Mucosa of rectum (tissue), 2 donors: ENCODE measurements at regions not wholly inside any gene's neighbourhood (a gene's known extent, or its start where the extent isn't known, plus 50 kb on each side); places are given as distances from the start of the nearest gene placed in this dataset.

Experiments used
- H3K27ac ChIP-seq, 2 donors: one replicate each; pipeline ENCODE4 v1.7.0; 2013; ENCODE audit warnings: inconsistent platforms in 2 of 2, low read depth in 2 of 2, low read length in 2 of 2
- H3K27me3 ChIP-seq, 2 donors: one replicate each; pipeline ENCODE4 v1.7.0; 2013; ENCODE audit warnings: low read length in 2 of 2; ENCODE audit not compliant: control insufficient read depth in 2 of 2, insufficient read depth in 2 of 2
- H3K36me3 ChIP-seq, 2 donors: one replicate each; pipeline ENCODE4 v1.7.0; 2013; ENCODE audit warnings: low read length in 2 of 2; ENCODE audit not compliant: control insufficient read depth in 2 of 2, insufficient read depth in 2 of 2
- H3K4me1 ChIP-seq, 2 donors: one replicate each; pipeline ENCODE4 v1.7.0; 2013; ENCODE audit warnings: low read length in 2 of 2, mild to moderate bottlenecking in 1 of 2; ENCODE audit not compliant: control insufficient read depth in 2 of 2, insufficient read depth in 2 of 2
- H3K4me3 ChIP-seq, 2 donors: one replicate each; pipeline ENCODE4 v1.7.0; 2013; ENCODE audit warnings: low read length in 2 of 2
- H3K9ac ChIP-seq, 2 donors: one replicate each; pipeline ENCODE4 v1.7.0; 2013; ENCODE audit warnings: low read length in 2 of 2, low read depth in 1 of 2, mild to moderate bottlenecking in 1 of 2
- H3K9me3 ChIP-seq, 2 donors: one replicate each; pipeline ENCODE4 v1.7.0; 2013; ENCODE audit warnings: low read length in 2 of 2; ENCODE audit not compliant: control insufficient read depth in 2 of 2
- donor health status: healthy.
- donor health status: Normal muscosa, but diverticular disease.

DNA sequence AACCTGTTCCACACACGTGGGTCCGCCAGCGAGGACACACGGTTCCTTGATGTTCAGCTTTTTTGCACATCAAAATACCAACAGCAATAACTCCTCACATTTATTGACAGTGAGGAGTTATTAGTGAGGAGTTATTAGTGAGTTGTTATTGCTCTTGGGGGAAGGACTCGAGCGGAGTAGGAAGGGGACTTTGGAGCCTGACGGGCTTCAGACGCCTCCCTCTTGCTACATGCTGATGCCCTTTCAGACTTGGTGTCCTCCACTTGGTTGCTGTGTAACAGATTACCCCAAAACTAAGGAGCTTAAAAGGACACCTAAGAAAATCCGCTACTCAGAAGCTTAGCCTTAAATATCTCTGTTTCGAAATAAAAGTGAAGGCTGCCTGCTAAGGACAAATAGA, 181.9 kb upstream of the MSX2 start:
- Histone ChIP-seq H3K27me3 (no peaks in the 10 kb centered on the region), H3K4me3 (no peak overlapping the region), H3K9ac (no peak overlapping the region), H3K36me3 (no peaks in the 10 kb centered on the region), H3K9me3 (no peaks in the 10 kb centered on the region), H3K4me1 (no peaks in the 10 kb centered on the region), H3K27ac (no peak overlapping the region)

DNA sequence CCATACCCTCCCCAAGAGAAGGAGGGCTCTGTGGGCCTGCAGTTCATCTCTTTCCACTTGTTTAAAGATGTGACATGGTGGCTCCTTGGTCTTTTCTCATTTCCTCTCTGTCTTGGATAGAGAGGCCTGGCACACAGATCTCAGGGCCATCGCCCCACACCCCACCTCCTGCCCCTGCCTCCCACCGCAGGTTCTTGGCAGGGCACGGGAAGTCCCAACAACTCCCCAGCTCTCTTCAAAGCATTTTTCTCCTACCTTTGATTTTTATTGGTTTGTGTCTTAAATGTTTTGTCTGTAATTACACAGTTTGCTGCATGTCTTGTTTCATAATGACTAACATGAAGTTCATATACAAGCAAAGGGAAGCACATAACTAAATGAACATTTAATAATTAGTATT, 178.5 kb upstream of the MSX2 start:
- H3K4me1 ChIP-seq = no peaks in the 10 kb centered on the region
- no peaks in the 10 kb centered on the region for H3K36me3 ChIP-seq
- no peak overlapping the region for H3K9ac ChIP-seq
- no peak overlapping the region for H3K4me3 ChIP-seq
- H3K27ac ChIP-seq = no peak overlapping the region
- no peaks in the 10 kb centered on the region for H3K27me3 ChIP-seq
- no peaks in the 10 kb centered on the region for H3K9me3 ChIP-seq

DNA sequence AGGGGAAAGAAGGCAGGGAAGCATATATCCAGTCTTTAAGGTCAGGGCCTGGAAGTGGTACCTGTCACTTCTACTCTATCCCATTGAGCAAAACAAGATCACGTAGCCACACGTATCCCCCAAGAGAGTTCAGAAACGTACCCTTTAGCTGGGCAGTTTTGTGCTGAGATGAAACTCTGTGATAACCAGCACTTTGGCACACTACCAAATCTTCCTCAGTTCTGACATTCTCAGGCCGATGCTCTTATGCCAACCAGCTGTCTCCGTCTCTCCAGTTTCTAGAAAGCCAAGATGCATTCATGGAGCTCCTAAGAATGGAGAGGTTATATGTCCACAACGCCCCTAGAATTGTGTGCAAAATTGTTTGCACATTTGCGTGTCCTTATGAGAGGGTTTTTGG, 176.6 kb upstream of the MSX2 start:
- Histone ChIP-seq H3K27ac (no peak overlapping the region), H3K4me3 (no peak overlapping the region), H3K9ac (no peak overlapping the region), H3K4me1 (no peaks in the 10 kb centered on the region), H3K36me3 (no peaks in the 10 kb centered on the region), H3K9me3 (no peaks in the 10 kb centered on the region), H3K27me3 (no peaks in the 10 kb centered on the region)

DNA sequence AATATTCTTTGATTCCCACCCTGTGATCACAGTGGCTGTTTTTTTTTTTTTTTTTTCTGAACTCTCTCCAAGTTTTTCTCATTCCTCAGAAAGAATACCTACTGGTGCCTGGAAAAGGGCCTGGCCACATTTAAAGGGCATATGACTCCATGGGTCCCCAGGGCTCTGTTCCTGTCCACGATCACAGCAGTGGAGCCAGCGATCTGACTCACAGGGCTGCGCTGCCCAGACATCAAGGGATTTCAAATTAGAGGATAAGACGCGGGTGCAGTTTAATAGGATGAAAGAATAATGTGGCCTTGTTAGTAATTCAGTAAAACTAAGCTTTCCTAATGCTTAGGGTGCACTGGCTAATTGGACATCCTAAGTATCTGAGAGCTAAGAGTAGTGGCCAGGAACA, 175.1 kb upstream of the MSX2 start:
- Histone ChIP-seq H3K4me3 (no peak overlapping the region), H3K27me3 (no peaks in the 10 kb centered on the region), H3K27ac (no peak overlapping the region), H3K4me1 (no peaks in the 10 kb centered on the region), H3K9me3 (no peaks in the 10 kb centered on the region), H3K36me3 (no peaks in the 10 kb centered on the region), H3K9ac (no peak overlapping the region)

DNA sequence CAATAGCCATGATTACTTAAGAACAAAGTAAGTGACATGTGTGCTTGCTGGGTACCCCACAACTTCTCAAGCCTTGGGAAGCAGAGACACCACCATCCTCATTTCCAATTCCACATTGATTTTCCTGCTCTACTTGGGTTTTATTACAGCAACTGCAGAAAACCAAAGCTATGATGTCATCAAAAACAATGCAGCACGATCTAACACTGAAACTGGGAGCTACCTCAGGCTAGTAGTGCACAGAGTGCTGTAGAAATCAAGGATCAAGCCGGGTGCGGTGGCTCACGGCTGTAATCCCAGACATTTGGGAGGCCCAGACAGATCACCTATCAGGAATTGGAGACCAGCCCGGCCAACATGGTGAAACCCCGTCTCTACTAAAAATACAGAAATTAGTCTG, 174.4 kb upstream of the MSX2 start:
- no peaks in the 10 kb centered on the region for H3K4me1 ChIP-seq
- no peaks in the 10 kb centered on the region for H3K36me3 ChIP-seq
- H3K9ac ChIP-seq = no peak overlapping the region
- H3K27ac ChIP-seq = no peak overlapping the region
- no peaks in the 10 kb centered on the region for H3K27me3 ChIP-seq
- H3K4me3 ChIP-seq = no peak overlapping the region
- no peaks in the 10 kb centered on the region for H3K9me3 ChIP-seq

DNA sequence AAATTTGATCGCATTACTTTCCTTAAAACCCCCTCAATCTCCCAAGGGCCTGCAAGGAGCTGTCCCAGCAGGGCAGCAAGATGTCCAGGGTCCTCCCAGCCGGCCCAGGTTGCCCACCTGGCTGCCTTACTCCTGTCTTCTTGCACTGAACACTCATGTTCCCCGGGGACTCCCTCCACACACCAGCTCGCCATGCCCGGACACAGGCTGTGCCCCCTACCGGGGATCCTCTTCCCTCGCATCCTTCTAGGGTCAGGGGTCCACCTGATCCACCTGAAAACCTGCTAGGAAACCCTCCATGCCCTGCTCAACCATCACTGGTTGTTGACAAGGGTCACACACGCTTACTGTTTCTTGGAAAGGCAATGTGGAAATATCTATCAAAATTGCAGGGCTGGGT, 172.0 kb upstream of the MSX2 start:
- H3K9ac ChIP-seq = no peak overlapping the region
- no peak overlapping the region for H3K4me3 ChIP-seq
- no peaks in the 10 kb centered on the region for H3K9me3 ChIP-seq
- H3K27ac ChIP-seq = no peak overlapping the region
- H3K4me1 ChIP-seq = no peaks in the 10 kb centered on the region
- H3K27me3 ChIP-seq = no peaks in the 10 kb centered on the region
- no peaks in the 10 kb centered on the region for H3K36me3 ChIP-seq

DNA sequence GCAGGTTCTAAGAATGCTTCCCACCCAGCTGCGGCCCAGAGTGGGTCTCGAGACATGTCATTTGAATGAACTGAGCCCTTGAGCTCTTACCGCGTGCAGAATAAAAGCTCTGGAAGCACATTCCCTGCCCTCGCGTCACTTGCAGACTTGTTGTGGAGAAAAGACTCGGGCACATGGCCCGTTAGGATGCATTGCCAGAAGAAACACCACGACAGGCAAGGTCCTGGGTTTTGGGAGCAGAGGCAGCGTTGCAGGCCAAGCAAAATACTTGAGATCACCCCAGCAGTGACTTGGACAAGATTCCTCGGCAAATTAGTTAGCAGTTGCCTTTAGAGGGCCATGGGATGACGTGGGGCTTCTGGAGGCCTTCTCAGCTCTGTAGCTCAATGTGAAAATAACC, 170.8 kb upstream of the MSX2 start:
- Histone ChIP-seq H3K27ac (no peak overlapping the region), H3K36me3 (no peaks in the 10 kb centered on the region), H3K4me3 (no peak overlapping the region), H3K4me1 (no peaks in the 10 kb centered on the region), H3K9me3 (no peaks in the 10 kb centered on the region), H3K9ac (no peak overlapping the region), H3K27me3 (no peaks in the 10 kb centered on the region)

DNA sequence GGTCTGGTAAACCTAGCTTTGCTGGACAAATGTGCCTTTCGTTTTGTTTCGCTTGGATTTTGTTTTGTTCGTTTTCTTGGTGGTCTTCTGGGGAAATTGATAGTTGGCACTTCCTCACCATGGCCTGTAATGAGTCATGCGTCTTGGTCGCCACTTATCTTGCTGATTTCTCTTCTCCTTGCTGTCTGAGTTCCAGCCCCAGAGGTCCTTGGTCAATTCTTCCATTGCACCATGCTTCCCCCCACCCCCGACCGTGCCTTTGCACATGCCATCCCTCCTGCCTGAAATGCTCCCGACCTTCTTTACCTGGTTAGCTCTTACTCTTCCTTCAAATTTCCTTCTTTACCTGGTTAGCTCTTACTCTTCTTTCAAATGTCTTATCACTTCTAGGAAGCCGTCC, 168.7 kb upstream of the MSX2 start:
- Histone ChIP-seq H3K4me3 (no peak overlapping the region), H3K27me3 (no peaks in the 10 kb centered on the region), H3K4me1 (no peaks in the 10 kb centered on the region), H3K9ac (no peak overlapping the region), H3K27ac (no peak overlapping the region), H3K9me3 (no peaks in the 10 kb centered on the region), H3K36me3 (no peaks in the 10 kb centered on the region)

DNA sequence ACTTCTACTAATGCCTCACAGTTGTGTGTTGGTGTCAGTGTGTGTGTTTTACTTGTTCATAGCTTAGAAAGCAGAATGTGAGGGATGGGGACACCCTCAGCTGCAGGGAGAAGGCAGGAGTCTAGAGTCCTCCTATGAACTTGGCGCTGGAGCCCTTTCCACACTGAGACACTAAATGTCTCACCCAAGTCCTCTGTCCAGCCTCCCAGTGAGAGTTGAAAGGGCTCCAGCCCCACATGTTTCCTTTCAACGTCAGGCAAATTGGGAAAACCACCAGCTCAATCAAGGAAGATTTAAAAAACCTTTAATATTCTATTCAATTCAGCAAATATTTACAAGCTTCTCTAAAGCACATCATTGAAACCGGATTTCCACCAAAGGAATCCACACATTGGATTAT, 167.6 kb upstream of the MSX2 start:
- Histone ChIP-seq H3K27ac (no peak overlapping the region), H3K27me3 (no peaks in the 10 kb centered on the region), H3K9me3 (no peaks in the 10 kb centered on the region), H3K36me3 (no peaks in the 10 kb centered on the region), H3K4me3 (no peak overlapping the region), H3K9ac (no peak overlapping the region), H3K4me1 (no peaks in the 10 kb centered on the region)

DNA sequence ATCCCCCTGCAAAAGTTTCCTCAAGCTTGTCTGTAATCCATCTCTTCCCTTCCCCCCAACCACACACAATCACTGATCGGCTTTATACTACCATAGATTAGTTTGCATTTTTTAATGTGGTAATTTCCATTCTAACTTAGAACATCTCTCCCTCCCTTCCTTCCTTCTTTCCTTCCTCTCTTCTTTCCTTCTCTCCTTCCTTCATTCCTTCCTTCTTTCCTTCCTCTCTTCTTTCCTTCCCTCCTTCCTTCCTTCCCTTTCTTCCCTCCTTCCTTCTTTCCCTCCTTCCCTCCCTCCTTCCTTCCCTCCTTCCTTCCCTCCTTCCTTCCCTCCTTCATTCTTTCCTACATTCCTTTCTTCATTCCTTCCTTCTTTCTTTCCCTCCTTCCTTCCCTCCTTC, 166.2 kb upstream of the MSX2 start:
- no peak overlapping the region for H3K9ac ChIP-seq
- no peaks in the 10 kb centered on the region for H3K4me1 ChIP-seq
- no peak overlapping the region for H3K4me3 ChIP-seq
- H3K27ac ChIP-seq = no peak overlapping the region
- no peaks in the 10 kb centered on the region for H3K9me3 ChIP-seq
- no peaks in the 10 kb centered on the region for H3K27me3 ChIP-seq
- H3K36me3 ChIP-seq = no peaks in the 10 kb centered on the region

DNA sequence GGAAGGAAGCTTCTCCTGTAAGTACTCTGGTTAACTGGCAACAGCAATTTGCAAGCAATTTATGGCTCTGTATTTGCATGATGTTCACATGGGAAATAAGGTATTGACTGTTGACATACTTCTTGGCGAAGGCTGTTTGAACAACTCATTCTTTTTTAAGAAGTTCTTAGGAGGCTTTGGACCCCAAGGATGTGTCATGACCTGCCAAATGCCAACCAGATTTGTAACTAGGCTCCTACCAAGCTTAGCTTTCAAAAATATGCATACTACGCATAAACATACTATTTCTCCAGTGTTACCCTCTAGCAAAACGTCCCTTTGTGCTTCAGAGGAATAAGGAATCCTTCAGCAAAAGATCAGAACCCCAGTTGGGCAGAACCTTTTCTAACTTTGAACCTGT, 165.2 kb upstream of the MSX2 start:
- Histone ChIP-seq H3K36me3 (no peaks in the 10 kb centered on the region), H3K4me3 (no peak overlapping the region), H3K9ac (no peak overlapping the region), H3K27ac (no peak overlapping the region), H3K27me3 (no peaks in the 10 kb centered on the region), H3K4me1 (no peaks in the 10 kb centered on the region), H3K9me3 (no peaks in the 10 kb centered on the region)
